ENCODE measurements at regions not wholly inside any gene's neighbourhood (a gene's known extent, or its start where the extent isn't known, plus 50 kb on each side); places are given as distances from the start of the nearest gene placed in this dataset.

DNA sequence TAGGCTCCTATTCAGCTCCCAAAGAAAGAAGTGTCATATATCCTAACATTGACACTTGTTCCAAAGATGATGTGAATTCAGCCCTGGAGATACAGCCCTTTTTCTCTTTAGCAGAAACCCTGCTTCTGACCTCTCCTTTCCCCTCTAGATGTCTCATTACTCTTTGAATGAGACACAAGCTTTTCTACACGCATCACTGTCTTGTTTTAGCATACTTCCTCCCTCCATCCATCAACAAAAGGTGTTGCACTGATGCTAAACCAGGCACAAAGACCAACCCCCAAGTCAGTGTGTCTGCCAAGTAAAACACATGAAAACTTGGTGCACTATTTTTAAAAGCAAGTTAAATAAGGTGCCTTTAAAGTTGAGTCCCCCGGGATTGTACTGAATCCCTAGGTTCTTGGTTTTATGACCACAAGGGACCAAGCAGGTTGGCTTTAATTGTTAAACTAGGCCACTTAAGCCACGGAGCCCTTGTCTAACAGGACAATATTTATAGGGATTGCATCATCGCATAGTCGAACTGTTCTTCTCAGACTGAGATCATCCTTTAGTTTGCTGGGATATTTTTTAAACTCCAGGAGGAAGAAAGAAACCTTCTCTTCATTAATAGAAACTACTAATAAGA lies 101.0 kb upstream of the GUCA2B start:
- TF ChIP-seq GATA2 (CRISPR knock-in tag; IDR thresholded peaks at IDR 0.05) (no peak), SMC3 (IDR thresholded peaks at IDR 0.05; ENCODE audit: low read depth, low read length) (no peak), SIN3A (IDR thresholded peaks at IDR 0.05; ENCODE audit: borderline replicate concordance, low read depth, low read length) (no peak), NFIC (IDR thresholded peaks at IDR 0.05; ENCODE audit: borderline replicate concordance) (no peak), TAF1 (IDR thresholded peaks at IDR 0.05; ENCODE audit: borderline replicate concordance, low read depth, low read length) (no peak), POLR2AphosphoS5 (IDR thresholded peaks at IDR 0.05; ENCODE audit: low read depth, low read length) (no peak), TCF12 (IDR thresholded peaks at IDR 0.05) (no peak), FOXJ3 (CRISPR knock-in tag; IDR thresholded peaks at IDR 0.05) (no peak), EZH2phosphoT487 (IDR thresholded peaks at IDR 0.05; ENCODE audit: borderline replicate concordance, low read depth) (no peak), GABPA (IDR thresholded peaks at IDR 0.05; ENCODE audit: low read depth) (no peak)
- TF ChIP-seq, protein P1, sequence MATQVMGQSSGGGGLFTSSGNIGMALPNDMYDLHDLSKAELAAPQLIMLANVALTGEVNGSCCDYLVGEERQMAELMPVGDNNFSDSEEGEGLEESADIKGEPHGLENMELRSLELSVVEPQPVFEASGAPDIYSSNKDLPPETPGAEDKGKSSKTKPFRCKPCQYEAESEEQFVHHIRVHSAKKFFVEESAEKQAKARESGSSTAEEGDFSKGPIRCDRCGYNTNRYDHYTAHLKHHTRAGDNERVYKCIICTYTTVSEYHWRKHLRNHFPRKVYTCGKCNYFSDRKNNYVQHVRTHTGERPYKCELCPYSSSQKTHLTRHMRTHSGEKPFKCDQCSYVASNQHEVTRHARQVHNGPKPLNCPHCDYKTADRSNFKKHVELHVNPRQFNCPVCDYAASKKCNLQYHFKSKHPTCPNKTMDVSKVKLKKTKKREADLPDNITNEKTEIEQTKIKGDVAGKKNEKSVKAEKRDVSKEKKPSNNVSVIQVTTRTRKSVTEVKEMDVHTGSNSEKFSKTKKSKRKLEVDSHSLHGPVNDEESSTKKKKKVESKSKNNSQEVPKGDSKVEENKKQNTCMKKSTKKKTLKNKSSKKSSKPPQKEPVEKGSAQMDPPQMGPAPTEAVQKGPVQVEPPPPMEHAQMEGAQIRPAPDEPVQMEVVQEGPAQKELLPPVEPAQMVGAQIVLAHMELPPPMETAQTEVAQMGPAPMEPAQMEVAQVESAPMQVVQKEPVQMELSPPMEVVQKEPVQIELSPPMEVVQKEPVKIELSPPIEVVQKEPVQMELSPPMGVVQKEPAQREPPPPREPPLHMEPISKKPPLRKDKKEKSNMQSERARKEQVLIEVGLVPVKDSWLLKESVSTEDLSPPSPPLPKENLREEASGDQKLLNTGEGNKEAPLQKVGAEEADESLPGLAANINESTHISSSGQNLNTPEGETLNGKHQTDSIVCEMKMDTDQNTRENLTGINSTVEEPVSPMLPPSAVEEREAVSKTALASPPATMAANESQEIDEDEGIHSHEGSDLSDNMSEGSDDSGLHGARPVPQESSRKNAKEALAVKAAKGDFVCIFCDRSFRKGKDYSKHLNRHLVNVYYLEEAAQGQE (IDR thresholded peaks at IDR 0.05; ENCODE audit: low read depth, low read length): no peak
- TF ChIP-seq, protein P2, sequence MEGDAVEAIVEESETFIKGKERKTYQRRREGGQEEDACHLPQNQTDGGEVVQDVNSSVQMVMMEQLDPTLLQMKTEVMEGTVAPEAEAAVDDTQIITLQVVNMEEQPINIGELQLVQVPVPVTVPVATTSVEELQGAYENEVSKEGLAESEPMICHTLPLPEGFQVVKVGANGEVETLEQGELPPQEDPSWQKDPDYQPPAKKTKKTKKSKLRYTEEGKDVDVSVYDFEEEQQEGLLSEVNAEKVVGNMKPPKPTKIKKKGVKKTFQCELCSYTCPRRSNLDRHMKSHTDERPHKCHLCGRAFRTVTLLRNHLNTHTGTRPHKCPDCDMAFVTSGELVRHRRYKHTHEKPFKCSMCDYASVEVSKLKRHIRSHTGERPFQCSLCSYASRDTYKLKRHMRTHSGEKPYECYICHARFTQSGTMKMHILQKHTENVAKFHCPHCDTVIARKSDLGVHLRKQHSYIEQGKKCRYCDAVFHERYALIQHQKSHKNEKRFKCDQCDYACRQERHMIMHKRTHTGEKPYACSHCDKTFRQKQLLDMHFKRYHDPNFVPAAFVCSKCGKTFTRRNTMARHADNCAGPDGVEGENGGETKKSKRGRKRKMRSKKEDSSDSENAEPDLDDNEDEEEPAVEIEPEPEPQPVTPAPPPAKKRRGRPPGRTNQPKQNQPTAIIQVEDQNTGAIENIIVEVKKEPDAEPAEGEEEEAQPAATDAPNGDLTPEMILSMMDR (IDR thresholded peaks at IDR 0.05): no peak
- TF ChIP-seq, protein P3, sequence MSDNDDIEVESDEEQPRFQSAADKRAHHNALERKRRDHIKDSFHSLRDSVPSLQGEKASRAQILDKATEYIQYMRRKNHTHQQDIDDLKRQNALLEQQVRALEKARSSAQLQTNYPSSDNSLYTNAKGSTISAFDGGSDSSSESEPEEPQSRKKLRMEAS (IDR thresholded peaks at IDR 0.05; ENCODE audit: low read depth): no peak
